SK-N-SH (cell line): ENCODE measurements at regions not wholly inside any gene's neighbourhood (a gene's known extent, or its start where the extent isn't known, plus 50 kb on each side); places are given as distances from the start of the nearest gene placed in this dataset.

Experiments
- CTCF ChIP-seq: fragments of 200-600 bp; sonication (generic); IDR thresholded peaks from 2 replicates; pipeline ENCODE4 v1.6.1; 2017; ENCODE audit warnings: antibody characterized with exemption, mild to moderate bottlenecking, moderate library complexity
- EZH2phosphoT487 ChIP-seq: fragments of 200-600 bp; sonication (generic); IDR thresholded peaks from 2 replicates; pipeline ENCODE4 v1.6.1; 2017; ENCODE audit warnings: low read depth, mixed run types, mild to moderate bottlenecking, antibody characterized with exemption, moderate library complexity, borderline replicate concordance
- FOSL2 ChIP-seq: IDR thresholded peaks from 2 replicates; pipeline ENCODE4 v1.4.0; 2012; ENCODE audit warnings: low read depth, mild to moderate bottlenecking, moderate library complexity, borderline replicate concordance
- GABPA ChIP-seq: IDR thresholded peaks from 2 replicates; pipeline ENCODE4 v1.4.0; 2012; ENCODE audit warnings: low read depth, mild to moderate bottlenecking
- MAX ChIP-seq: IDR thresholded peaks from 2 replicates; pipeline ENCODE4 v1.4.0; 2012; ENCODE audit warnings: low read depth
- RFX5 ChIP-seq: IDR thresholded peaks from 2 replicates; pipeline ENCODE4 v1.6.1; 2012; ENCODE audit warnings: mild to moderate bottlenecking, improper control_type of control experiment, low read length
- SMC3 ChIP-seq: IDR thresholded peaks from 2 replicates; pipeline ENCODE4 v1.6.1; 2012; ENCODE audit warnings: low read depth, low read length, improper control_type of control experiment
- TCF12 ChIP-seq: IDR thresholded peaks from 2 replicates; pipeline ENCODE4 v1.4.0; 2012
- ZBTB33 ChIP-seq: IDR thresholded peaks from 2 replicates; pipeline ENCODE4 v1.4.0; 2012; ENCODE audit warnings: low read depth, borderline replicate concordance

- no peak for TF ChIP-seq MAX
- no peak for TF ChIP-seq FOSL2
- TF ChIP-seq SMC3 = no peak
- TF ChIP-seq CTCF = no peak
- no peak for TF ChIP-seq GABPA
- TF ChIP-seq RFX5 = no peak
- no peak for TF ChIP-seq EZH2phosphoT487
- no peak for TF ChIP-seq TCF12
- TF ChIP-seq ZBTB33 = no peak
Observed at GRCh38 chr1:105100102-105100501, 1350.4 kb downstream of the AMY1C start.
